Omental fat pad (tissue), 3 donors: ENCODE measurements at regions not wholly inside any gene's neighbourhood (a gene's known extent, or its start where the extent isn't known, plus 50 kb on each side); places are given as distances from the start of the nearest gene placed in this dataset.

ENCODE experiments used
- ATAC-seq: fragments of 150-250 bp; one replicate; pipeline ENCODE4 v1.9.1; 2016; ENCODE audit warnings: mild to moderate bottlenecking, moderate library complexity; ENCODE audit not compliant: low FRiP score
- DNase-seq: peaks from one replicate; pipeline ENCODE4 v3.0.0-alpha.2; 2019; ENCODE audit warnings: low spot score
- CTCF ChIP-seq, 3 donors: fragments of 450-650 bp; IDR thresholded peaks; one replicate each; pipeline ENCODE4 v1.5.1; 2016 to 2017; ENCODE audit warnings: antibody characterized with exemption in 3 of 3, mild to moderate bottlenecking in 3 of 3, moderate library complexity in 2 of 3

GRCh38 chr9:73810585-73811215, 659.0 kb downstream of the ANXA1 start:
- ATAC-seq (no peak), DNase-seq (no peak)
- no peak for TF ChIP-seq CTCF (IDR thresholded peaks at IDR 0.05)

- ATAC-seq (no peak), DNase-seq (no peak)
- no peak for TF ChIP-seq CTCF (IDR thresholded peaks at IDR 0.05)
Measured at GRCh38 chr9:73813546-73813945, 661.9 kb downstream of the ANXA1 start.

- DNase-seq (no peak), ATAC-seq (no peak)
- TF ChIP-seq CTCF (IDR thresholded peaks at IDR 0.05): no peak
Measured at GRCh38 chr9:73816905-73817304, 665.2 kb downstream of the ANXA1 start.

GRCh38 chr9:73824671-73825070, 672.5 kb upstream of the RORB start:
- no peak for TF ChIP-seq CTCF (IDR thresholded peaks at IDR 0.05)
- DNase-seq: no peak
- no peak for ATAC-seq

GRCh38 chr9:73838871-73839270, 658.3 kb upstream of the RORB start:
- ATAC-seq (no peak), DNase-seq (no peak)
- no peak for TF ChIP-seq CTCF (IDR thresholded peaks at IDR 0.05)

- DNase-seq (no peak), ATAC-seq (no peak)
- TF ChIP-seq CTCF (IDR thresholded peaks at IDR 0.05): no peak
Measured at GRCh38 chr9:73839471-73839870, 657.7 kb upstream of the RORB start.

- DNase-seq (no peak), ATAC-seq (no peak)
- no peak for TF ChIP-seq CTCF (IDR thresholded peaks at IDR 0.05)
Measured at GRCh38 chr9:73841018-73841417, 656.1 kb upstream of the RORB start.
